Lung microvascular endothelial cell (primary cell): ENCODE measurements at regions not wholly inside any gene's neighbourhood (a gene's known extent, or its start where the extent isn't known, plus 50 kb on each side); places are given as distances from the start of the nearest gene placed in this dataset.
"Not testable (repeated sequence)": the region's sequence is repeated elsewhere in the genome, so short reads cannot be mapped to it uniquely, and the experiment has no call there.

ENCODE experiments used
- DNase-seq, 2 donors: peaks; one replicate each; pipeline versions ENCODE4 v3.0.0 to v3.0.0-alpha.2; 2010; ENCODE audit warnings: low read depth in 2 of 2

DNA sequence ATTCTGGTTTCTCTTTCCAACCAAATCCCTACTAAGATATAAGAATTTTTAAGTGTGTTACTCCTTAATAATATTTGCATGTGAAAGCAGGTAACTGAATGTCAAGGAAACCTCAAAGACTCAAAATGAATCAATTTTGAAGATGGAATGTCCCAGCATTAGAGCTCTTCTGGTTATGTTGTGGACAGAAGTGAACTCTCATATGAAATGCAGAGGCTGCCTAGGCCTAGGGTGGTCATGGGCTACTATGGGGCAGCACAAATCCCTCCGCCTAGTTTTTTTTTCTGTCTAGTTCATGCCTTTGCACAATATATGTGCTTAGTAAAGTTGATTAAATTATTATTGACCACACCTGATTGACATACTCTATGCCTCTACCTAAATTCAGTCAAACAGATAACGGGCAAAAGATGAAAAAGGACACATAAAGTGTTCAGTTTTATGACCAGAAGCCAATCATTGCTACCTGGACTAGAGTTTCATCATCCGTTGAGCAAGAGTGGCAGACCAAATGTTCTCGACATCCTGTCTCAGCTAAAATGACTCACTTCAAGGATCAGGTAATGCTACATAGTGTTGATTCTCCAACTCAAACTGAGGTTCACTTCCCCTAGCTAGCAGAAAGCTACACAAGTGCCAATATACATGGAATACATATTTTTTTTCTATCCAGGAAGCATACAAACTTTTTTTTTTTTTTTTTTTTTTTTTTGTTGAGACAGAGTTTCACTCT is 1211.4 kb downstream of the VRK1 start:
- DNase-seq, result no peak

DNA sequence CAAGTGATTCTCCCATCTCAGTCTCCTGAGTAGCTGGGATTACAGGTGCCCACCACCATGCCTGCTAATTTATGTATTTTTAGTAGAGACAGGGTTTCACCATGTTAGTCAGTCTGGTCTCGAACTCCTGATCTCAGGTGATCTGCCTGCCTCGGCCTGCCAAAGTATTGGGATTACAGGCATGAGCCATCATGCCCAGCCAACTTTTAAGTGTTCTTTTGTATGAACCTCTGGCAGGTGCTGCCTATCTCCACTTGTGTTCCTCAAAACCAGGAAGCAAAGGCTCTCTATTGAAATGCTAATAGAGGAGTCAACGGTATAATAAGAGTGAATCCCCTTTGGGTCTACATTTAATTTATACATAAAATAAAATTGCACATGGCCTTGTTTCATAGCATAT is 1212.0 kb downstream of the VRK1 start:
- DNase-seq, result not testable (repeated sequence)

DNA sequence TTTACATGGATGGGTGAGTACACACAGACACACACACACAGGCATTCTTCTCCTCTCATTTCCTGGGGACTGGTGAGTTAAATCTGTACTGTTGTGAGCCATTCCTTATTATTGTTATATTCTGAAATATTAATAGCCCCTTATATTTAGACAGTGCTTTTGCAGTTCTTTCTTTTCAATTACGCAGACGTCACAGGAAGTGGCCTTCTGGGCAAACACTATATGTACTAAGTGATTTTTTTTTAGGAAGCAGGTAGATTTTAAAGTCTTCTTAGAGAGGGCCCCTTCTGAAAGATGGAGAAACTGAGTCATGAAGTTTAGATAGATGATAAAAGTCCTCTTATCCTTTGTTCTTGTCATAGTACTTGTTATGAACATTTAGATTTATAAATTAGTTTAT is 1213.6 kb downstream of the VRK1 start:
- DNase-seq, result no peak

DNA sequence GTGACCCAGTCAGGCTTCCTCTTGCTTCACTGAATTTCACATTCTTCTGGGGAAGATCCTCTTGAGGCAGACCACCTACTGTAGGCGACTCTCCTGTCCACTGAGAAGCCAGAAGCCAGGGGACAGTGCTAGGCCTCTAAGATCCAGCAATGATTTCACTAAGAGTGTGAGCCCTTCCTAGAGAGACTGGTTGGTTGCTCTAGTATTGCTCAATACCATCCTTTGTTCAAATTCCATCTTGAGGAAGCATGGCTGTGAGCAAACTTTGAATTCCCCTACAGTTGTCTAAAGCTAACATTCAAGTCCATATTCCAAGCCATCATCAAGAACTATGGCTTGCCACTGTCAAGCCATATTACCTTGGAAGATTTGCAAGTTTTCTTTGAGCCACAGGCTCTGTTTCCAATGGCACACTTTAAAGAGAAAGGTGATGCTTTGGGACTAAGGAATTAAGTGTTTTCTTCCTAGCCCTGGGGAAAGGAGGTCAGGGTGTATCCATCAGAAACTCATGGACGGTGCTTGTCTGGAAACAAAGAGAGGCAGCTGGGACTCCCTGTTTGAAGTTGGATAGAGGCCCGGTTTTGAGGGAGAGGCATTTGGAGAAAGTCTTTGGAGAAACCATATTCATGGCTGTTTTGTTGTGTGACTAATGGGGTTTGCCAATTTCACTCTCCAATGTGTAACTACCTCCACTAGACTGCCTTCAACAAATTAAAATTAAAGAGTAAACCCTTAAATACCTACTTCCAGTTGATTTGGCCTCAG is 1217.9 kb downstream of the VRK1 start:
- DNase-seq, result no peak

DNA sequence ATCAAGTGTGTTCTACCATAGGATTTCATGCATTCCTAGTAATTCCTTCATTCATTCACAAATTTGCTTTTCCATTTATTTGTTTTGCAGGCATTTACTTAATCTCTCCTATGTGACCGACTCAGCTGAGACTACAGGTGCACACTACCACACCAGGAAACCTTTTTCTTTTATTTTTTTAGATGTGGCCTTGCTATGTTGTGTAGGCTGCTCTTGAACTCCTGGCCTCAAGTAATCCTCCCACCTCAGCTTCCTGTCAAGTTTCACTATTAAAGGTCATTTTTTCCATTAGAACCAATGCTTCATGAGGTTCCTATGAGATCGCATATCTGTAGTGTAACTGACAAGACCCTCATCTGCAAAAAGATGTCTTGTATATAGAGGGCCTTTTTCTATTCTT is 1218.7 kb downstream of the VRK1 start:
- DNase-seq, result no peak

DNA sequence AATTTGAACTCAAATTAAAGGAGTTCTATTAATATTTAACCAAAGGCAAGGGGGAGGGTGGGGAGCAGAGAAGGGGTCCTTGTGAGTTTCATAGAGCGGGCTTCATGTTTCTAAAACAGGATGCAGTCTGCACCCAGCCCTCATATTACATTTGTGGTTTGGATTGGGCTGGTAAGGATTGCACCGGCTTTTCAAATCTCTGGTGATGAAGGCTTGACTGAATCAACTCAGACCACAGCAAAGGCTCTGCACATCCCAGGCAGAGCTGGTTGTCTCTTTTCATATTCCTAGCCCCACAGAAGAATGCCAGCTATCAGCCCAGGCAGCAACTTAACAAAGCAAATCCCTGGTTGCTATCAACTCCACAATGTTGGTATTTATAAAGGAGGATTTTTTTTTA is 1221.4 kb downstream of the VRK1 start:
- DNase-seq, result no peak

DNA sequence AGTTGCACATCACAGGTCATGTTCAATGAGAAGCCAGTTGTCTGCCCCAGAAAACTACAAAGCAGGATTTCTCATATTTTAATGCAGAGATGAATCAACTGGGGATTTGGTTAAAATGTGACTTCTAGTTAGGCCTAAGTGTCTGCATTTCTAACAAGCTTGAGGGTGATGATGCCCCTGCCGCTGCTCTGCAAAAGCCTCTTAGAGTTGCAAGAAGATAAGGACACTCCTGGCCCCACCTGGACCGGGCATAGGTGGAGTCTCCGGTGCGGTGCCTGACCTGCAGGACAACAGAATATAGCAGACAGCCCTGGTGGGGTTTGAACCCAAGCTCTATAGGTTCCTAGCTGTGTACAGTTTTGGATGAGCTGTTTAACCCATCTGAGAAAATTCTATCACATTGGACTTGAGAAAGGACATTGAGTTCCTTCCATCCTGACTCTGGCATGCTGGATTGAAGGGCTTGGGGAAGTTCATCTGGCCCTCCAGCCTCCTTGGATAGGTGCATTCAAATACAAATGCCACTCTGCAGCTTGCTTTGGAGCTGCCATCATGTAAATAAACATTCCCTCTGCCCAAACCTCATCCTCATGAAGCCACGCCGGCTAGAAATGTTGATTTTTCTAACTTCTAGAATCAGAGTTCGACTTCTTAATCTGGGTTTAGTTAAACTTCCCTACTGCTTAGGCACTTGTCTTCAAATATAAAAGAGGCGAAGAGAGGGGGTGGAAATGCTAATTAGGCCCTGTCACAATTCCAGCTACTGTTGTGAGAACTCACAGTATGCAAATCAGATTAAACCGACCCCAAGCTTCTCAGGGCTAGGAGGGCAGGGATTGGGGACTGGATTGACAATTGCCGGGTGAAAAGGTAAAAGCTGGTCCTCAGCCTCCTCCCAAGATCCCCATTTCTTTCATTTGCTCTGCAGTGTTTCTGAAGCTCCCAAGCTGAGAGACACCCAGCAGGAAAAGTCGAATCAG is 1225.6 kb downstream of the VRK1 start:
- DNase-seq, result no peak

DNA sequence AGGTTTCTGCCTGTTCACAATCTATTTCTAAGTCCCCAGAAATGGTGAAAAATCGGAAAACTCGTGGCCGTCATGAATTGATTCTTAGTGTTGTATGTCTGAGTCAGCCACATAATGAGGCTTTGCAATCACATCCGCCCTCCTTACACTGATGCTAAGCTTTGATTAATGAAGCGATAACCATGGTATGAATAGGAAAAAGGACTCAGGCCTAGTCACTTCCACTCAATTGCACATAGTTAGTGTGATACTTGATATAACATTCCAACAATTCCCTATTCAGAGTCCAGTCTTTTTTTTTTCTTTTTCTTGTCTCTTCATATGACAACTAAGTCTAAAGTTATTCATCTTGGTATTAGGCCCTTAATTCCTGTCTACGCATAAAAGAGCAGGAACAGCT is 1231.0 kb downstream of the VRK1 start:
- DNase-seq, result no peak

DNA sequence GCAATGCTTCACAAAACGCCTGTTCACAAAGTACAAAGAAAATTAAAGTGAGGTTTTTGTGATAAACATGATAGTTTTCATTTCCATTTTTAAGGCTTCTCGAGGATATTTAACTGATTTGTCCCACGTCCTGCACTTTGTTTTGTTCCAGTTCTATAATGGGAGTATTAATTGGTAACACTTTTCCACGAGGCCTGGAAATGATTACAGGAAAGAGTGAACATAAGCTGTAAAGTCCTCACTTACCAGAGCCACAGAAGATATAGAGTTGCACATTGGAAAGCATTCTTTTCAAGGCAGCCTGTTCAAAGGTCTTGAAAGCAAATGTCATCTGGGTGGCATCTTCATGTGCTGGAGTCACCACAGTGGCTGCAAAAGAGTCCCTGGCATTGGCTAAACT is 1236.6 kb downstream of the BCL11B start:
- DNase-seq, result no peak

DNA sequence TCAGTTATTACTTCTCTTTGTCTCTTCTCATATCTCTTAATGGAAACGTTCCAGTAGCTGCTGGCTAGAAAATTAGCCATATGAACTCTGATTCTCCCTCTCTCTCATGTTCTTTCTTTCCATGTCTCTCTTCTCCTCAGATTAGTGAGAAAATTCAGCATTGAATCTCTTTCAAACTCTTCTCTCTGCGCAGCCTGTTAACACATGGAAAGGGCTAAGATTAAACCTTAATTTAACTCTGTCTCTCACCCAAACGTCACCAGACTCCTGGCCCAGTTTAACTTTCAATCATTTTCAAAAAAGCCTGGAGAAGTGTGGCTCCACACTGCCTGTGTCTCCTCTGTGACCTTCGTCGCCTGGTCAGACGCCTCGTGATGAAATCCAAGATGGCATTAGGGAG is 1234.2 kb downstream of the BCL11B start:
- no peak for DNase-seq

DNA sequence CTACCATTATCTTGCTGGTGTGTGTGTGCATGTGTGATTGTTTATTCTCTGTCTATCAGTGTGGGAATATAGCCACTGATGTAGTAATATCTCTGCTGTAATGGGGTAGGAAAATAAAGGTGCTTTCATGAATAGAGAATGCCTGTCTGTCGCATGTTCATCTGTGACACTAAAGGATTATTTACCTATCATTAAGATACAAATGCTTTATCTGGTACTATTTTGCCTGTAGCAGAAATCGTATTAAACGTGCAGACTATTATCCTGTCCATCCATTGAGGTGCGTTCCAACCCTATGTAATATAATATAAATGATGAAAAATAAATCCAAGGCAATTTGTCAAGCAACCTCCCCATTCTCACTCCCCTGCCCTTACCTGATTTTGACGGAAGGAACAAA is 1215.1 kb downstream of the BCL11B start:
- no peak for DNase-seq

DNA sequence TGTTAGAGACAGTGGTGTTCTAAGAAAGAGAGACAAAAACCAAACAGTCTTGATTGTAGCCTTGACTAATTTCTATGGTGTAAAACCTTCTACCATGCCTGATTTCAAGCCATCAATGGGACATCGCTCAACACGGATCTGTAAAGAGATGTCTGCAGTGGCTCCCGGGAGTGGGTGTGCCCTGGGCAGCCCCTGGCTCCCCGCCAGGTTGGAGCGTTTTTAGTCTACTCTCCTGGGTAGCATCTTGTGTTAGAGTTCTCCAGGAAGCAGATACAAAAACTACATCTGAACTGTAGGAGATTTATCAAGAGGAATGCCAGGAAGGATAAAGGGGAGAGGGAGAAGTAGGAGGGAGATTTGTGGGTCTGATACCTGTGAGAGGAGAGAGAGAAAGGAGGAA is 1212.9 kb downstream of the BCL11B start:
- DNase-seq, result no peak

DNA sequence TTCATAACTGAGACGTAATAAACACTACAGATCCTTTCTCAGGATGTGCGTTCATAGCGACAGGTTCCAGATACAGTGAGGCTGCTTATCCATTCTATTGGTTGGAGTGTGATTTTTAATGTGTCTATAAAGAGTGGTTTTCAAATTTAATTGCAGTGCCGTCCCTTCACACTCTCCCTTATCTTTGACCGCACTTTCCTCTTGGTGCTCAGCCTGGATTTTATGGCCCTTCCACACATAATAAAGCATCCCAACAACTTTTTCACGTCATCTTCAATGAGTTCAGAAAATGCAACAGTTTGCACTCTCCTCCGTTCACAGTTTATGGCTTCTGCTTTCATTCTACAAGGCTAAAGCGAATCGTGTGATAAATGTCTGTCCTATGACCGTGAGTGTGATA is 1209.9 kb downstream of the BCL11B start:
- DNase-seq, result no peak

DNA sequence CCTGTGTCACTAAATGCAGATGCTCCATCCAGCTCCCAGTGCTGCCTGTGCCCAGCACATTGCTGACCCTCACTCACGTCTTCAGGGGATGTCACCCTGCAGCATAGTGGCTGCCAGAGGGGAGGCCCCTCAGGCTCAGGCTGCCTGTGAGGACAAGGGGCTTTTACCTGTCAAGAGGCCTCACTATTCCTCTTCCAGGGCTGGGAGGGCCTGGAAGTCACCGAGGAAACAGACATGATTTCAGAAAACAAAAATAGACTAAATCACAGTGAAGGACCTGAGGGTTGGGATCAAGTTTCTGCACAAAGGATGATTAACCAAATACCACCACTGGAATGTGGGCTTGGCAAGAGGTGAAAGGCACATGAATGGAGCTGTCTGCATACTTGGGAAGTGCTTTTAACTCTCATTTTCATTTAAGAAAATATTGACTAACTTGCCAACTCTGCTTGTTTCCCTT is 1202.3 kb downstream of the BCL11B start:
- no peak for DNase-seq

DNA sequence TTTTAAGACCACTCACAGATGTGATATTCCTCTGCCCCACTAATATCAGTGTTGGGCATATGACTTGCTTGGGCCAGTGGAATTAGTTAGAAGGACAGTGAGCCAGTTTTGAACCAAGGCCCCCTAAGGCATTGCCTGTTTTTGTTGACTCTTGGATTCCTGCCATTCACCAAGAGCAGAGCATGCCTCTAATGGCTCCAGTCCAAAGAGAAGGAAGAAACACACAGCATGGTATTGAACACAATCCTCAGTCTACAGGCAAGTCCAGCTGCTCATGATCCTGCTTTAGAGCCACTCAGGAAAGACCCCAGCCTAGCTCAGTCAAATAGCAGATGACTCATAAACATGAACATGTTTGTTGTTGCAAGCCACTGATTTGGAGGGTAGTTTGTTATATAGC is 1201.5 kb downstream of the BCL11B start:
- DNase-seq, result no peak

DNA sequence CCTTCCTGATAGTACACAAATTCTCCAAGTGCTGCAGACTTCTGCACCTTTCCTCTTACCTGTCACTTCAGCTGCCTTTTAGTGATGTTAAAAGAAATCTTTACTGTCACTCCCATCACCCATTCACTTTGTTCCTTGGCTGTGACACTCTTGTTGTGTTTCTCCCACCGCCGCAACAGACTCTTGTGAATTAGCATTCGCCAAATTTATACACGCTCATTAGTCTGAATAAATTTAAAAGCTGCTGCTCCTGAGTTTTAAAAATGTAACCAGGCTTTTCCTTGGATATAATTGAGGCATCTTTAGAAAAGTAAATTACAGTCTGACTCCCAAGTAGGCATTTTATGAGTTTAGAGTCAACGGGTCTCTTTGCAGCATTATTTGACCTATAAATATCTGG is 1197.9 kb downstream of the BCL11B start:
- DNase-seq, result no peak

DNA sequence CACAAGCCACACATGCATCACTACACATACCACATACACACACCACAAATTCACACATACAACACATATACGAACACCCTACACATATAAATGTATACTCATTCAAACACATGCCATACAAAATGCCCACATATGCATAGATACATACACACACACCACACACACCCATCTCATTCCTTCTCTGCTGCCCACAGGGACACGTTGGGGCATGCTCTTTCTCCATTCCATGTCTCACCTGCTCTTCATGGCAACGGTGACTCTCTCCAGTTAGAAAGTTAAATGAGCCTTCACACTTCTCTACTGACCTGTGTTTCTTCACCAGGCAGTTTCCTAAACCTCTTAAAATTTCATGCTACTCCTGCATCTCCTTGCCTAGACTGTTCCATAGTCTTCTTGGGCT is 1194.8 kb downstream of the BCL11B start:
- no peak for DNase-seq

DNA sequence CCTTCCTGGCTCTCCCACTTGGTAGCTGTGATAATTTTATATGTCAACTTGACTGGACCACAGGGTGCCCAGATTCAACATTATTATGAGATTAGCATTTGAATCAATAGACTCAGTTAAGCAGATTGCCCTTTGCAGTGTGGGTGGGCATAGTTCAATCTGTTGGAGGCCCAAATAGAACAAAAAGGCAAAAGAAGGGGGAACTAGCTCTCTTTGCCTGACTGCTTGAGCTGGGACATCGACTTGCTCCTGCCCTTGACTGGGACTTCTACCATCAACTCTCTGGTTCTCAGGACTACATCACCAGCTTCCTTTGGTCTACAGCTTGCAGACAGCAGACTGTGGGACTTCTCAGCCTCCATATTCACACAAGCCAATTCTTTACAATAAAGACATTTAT is 1189.2 kb downstream of the BCL11B start:
- no peak for DNase-seq

DNA sequence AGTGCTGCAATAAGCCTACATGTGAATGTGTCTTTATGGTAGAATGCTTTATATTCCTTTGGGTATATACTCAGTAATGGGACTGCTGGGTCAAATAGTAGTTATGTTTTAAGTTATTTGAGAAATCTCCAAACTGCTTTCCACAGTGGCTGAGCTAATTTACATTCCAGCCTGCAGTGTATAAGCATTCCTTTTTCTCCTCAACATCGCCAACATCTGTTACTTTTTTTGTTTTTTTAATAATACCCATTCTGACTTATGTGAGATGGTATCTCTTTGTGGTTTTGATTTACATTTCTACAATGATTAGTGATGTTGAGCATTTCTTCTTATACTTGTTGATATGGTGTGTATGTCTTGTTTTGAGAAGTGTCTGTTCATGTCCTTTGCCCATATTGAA is 1186.2 kb downstream of the BCL11B start:
- no peak for DNase-seq

DNA sequence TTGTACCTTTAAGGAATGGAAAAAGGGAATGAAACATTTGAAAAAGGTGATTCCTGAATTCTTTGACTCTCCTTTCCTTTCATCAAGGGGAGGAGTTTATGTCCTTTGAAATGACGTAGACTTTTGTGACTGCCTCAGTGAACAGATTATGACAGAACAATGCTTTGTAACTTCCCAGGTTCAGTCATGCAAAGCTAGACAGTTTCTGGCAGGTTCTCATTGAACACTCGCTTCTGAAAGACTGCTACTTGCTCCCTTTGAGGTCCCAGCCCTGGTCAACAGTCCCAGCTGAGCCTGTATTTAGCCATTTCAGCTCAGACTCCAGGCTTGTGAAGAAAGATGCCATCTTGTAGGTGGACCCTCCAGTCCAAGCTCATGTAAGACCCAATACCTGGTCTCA is 1178.9 kb downstream of the BCL11B start:
- DNase-seq, result no peak

DNA sequence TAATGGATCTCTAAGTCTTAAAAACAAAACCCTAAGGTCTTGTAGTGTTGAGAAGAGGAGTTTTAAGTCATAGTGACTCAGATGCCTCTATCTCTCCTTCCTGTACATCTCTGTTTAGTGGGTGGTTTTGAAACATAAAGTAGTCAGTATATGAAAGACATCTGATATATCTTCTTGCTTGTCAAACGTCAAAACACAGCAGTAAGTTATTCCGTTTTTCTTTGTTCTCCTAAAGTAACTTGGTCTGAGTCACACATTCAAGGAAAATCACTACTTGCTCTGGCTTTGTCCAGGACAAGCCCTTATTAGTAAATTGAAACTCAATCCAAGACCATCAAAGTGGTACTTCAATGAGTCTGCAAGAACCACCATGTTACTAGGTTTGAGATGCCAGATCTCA is 1172.5 kb downstream of the BCL11B start:
- no peak for DNase-seq

DNA sequence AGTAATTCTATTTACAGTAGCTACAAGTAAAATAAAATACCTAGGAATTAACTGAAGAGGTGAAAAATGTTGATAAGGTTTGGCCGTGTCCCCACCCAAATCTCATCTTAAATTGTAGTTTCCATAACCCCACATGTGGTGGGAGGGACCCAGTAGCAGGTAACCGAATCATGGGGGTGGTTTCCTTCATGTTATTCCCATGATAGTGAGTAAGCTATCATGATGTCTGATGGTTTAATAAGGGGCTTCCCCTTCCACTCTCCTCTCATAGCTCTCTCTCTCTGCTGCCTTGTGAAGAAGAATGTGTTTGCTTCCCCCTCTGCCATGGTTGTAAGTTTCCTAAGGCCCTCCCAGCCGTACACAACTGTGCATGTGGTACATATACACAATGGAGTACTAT is 1170.7 kb downstream of the BCL11B start:
- DNase-seq, result no peak
